Stimulated activated CD4-positive, alpha-beta T cell treated with anti-CD3 and anti-CD28 coated beads, Interleukin-4, amount 100 ng/mL, for 24 hours (primary cell): ENCODE measurements at regions not wholly inside any gene's neighbourhood (a gene's known extent, or its start where the extent isn't known, plus 50 kb on each side); places are given as distances from the start of the nearest gene placed in this dataset.
A peak's percentile ranks its signal among the peaks of the same experiment; 100 is the strongest.
"Not testable (repeated sequence)": the region's sequence is repeated elsewhere in the genome, so short reads cannot be mapped to it uniquely, and the experiment has no call there.

Source experiments
- DNase-seq: peaks from one replicate; pipeline ENCODE4 v3.0.0-alpha.2; 2020

GRCh38 chr9:19927560-19927959, 138.7 kb upstream of the SLC24A2 start:
- no peak for DNase-seq

GRCh38 chr9:19926774-19927173, 137.9 kb upstream of the SLC24A2 start:
- no peak for DNase-seq

- DNase-seq, result peak; percentile 86
Observed at GRCh38 chr9:19925674-19926503, 137.1 kb upstream of the SLC24A2 start.

- DNase-seq, result no peak
Observed at GRCh38 chr9:19924080-19924479, 135.2 kb upstream of the SLC24A2 start.

GRCh38 chr9:19922476-19923118, 133.8 kb upstream of the SLC24A2 start:
- DNase-seq, result no peak

DNA sequence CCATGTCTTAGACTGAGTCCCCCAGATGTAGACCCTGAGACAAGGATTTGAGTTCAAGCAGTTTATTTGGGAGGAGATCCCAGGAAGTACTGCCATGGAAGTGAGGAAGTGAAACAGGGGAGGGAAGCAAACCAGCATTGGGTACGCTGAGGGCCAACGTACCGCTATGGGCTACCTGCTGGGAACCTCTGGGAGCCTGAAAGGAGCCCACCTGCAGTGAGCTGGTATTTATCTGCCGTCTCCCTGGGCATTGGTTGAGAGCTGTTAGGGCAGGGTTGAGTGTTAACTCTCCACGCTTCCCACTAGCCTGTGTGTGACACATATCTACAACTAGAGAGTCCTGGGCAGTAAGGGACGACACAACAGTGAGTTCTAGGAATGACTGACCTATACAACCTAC, 131.6 kb upstream of the SLC24A2 start:
- DNase-seq, result no peak

DNA sequence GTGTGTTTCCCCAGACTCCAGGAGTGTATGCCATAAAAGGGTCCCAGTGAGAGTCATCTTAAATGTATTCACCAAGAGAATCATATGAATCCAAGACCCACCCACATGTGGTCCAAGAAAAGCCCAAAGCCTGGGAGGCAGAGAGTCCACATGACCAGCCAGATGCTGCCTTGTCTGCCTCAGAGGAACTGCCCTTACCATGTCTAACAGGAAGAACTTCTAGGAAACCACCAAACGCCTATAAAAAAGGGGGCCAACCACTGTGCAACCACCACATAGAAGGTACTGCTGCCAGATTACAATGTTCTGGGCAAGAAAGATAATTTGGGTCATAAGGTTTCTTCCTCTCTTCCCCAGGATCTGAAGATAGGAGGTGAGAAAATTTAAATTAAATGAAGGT, 129.8 kb upstream of the SLC24A2 start:
- DNase-seq, result no peak

DNA sequence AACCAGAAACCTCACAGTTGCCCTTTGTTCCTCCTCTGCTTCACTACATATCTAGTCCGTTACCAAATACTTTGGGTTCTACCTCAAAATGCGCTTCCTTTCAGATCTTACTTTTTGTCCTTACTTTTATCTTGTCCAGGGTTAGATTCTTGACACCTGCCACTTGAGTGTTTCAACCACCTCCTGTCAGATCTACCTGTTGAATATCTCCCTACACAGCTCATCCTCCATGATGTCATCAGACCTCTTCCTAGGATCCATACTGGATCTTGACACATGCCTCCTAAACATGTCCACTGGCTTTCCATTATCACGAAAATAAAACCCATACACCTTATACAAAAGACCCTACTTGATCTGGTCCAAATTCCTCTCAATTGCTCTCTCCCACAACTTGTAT, 125.2 kb upstream of the SLC24A2 start:
- no peak for DNase-seq

- no peak for DNase-seq
Observed at GRCh38 chr9:19913151-19913550, 124.3 kb upstream of the SLC24A2 start.

GRCh38 chr9:19903076-19903475, 114.2 kb upstream of the SLC24A2 start:
- DNase-seq, result no peak

- DNase-seq, result no peak
Observed at GRCh38 chr9:19901586-19901985, 112.7 kb upstream of the SLC24A2 start.

GRCh38 chr9:19896161-19896560, 107.3 kb upstream of the SLC24A2 start:
- no peak for DNase-seq

DNA sequence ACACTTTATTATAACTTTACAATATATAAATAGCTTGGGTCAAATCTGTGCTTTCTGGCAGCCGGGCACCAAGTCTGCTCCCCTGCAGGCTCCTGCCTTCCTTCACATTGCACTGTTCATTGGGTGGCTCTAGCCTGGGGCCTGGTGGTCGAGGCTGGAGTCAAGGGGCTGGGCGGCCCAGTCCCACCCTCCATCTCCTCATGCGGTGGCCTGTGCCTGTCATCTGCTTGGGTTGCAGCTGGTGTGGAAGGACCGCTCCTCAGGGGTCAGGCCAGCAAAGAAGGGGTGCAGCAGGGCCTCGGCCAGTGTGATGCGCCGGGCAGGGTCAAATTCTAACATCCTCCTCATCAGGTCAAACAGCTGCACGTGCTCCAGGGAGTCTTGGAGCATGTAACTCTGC, 106.7 kb upstream of the SLC24A2 start:
- not testable (repeated sequence) for DNase-seq

GRCh38 chr9:19895006-19895405, 106.2 kb upstream of the SLC24A2 start:
- DNase-seq, result no peak

DNA sequence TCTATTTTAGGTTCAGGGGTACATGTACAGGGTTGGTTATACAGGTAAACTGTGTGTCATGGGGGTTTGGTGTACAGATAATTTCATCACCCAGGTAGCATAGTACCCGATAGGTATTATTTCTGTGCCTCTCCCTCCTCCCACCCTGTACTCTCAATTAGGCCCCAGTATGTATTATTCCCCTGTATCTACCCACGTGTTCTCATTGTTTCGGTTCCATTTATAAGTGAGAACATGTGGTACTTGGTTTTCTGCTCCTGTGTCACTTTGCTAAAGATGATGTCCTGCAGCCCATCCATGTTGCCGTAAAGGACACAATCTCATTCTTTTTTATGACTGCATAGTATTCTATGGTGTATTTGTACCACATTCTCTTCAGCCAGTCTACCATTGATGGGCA, 96.8 kb upstream of the SLC24A2 start:
- DNase-seq, result no peak

DNA sequence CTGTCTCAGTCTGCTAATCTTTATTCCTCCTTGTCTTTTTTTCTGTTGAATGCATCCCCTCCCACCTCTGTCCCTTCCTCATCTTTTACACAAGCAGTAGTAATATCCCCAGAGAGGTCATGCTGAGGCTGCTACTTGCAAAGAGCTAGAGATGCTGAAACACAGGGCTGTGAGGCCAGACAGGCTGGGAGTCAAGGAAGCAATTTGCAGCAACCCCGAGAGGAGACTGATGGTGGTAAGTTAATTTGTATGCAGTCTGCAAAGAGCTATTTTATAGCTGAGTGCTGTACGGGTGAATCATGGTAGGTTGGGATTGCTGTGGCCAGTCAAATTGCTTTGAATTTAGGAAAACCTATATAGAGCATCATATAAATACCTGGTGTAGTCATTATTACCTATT, 90.2 kb upstream of the SLC24A2 start:
- no peak for DNase-seq

DNA sequence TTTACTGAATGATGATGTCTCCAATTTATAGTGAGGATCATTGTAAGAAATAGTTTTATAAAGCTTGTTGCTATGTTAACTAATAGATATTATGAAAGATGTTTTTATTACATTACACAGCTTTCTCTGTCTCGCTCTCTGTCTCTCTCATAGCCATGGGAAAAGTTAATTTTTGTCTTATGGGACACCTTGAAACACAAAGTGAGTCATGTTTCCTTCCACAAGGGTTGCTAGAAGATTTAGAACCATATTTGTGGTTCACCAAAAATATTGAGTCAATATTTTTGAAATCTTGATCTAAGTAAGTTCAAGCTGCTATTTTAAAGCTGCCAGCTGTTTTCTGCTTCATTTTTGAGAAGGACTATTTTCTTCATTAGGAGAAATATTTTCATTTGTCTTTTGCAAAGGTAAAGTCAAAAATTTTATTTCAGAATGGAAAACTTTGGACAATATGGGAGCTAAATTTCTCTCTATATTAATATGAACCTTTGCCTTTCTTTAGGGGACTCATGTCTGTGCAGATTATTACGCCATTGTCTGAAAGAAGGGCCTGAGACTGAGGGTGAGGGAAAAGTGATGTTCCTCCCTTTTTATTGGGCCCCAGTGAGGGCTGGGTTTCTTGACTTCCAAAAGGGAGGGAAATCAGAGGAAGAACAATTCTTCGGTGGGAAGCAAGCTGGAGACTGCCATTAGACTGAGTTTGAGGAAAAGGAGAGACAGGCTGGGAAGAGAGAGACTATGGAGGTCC, 87.9 kb upstream of the SLC24A2 start:
- no peak for DNase-seq

DNA sequence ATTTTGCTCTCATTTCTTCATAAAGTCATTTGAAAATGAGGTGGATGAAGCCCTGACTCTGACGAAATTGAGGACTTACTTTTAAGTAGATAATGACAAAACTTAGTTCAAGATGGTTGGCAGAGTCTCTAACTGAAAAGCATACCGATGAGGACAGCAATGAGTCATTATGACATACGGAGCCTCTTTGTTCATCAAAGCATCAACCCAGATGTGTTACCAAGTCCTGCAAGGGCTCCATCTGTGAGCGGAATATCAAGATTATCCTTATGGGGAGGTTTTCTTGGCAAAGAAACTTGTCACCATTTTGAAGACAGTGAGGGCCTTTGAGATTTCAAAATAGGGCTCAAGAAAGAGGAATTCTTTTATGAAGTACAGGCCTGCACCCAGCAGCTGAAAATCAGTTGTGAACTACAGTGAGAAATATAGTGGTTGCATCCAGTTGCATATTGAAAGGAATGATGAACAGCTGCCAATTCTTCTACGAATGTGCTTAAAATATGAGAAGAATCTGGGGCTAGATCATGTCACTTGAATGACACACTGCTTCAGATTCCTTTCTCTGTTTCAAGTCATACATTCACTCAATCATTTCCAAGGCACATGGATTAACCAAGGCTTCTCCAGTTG, 86.6 kb upstream of the SLC24A2 start:
- DNase-seq, result no peak

- not testable (repeated sequence) for DNase-seq
Observed at GRCh38 chr9:19873188-19873587, 84.4 kb upstream of the SLC24A2 start.

DNA sequence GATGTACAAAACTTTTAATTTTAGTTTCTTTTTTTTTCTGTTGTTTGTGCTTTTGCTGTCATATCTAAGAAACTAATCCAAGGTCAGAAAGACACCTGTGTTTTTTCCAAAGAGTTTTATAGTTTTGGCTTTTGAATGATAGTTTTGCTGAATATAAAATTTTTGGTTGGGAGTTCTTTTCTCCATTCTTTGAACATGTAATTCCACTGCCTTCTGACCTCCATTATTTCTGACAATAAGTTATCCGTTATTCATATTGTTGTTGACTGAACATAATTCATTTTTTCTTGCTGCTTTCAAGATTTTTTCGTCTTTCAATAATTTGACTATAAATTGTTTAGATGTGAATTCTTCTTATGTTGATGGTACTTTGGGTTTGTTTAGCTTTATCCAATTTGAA, 82.2 kb upstream of the SLC24A2 start:
- no peak for DNase-seq

GRCh38 chr9:19840953-19841352, 52.1 kb upstream of the SLC24A2 start:
- no peak for DNase-seq
